GM21786 (cell line): ENCODE measurements at regions not wholly inside any gene's neighbourhood (a gene's known extent, or its start where the extent isn't known, plus 50 kb on each side); places are given as distances from the start of the nearest gene placed in this dataset.

Experiments
- ATAC-seq: cut with Tn5 transposase; IDR thresholded peaks from one replicate; pipeline ENCODE4 v1.9.1; 2021; ENCODE audit not compliant: unreplicated experiment

DNA sequence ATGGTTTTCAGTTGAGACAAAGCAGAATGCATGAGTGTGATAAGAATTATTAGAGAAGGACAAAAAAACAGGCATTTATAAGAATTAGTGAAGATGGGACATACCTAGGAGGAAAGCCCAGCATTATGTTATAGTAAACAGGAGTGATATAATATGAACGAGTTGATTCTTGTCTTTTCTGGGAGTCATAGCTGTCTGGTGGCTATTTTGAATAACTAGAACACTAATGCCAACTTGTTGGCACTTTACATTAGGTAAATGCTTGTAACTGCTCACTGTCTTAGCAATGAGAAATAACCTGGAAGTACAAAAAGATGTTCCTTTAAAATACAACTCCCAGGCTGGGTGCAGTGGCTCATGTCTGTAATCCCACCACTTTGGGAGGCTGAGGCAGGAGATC is 540.8 kb upstream of the SPHKAP start:
- no peak for ATAC-seq

DNA sequence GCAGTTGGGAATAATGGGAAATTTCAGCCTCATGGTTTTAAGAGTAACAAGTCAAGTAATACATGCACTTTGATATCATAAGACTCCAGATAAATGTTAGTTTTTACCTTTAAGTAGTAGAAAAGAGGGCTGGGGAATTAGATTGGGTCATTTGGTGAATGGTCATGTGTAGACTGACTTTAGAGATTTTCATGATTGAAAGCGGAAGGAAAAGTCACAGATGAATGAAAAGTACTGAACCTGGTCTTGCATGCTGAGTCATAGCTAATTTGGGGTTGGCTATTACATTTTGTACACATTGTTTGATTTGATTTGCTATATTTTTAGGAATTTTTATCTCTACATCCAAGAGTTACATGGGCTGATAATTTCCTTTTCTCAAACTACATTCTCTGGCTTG is 539.4 kb upstream of the SPHKAP start:
- no peak for ATAC-seq

DNA sequence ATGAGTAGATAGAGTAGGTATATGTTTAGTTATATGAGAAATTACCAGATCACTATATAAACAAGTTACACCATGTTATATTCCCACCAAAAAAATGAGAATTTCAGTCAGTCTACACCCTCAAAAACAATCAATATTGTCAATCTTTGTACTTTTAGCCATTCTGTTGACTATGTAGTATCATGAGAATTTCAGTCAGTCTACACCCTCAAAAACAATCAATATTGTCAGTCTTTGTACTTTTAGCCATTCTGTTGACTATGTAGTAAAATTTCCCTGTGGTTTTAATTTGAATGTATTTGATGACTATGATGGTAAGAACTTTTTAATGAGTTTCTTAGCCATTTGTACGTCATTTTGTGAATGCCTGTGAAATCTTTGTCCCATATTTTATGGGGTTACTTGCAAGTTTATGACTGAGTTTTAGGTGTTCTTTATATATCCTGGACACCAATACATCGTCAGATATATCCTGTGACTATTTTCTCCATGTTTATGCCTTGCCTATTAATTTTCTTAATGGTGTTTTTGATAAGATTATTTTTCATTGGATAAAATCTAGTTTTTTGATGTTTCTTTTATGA is 528.4 kb upstream of the SPHKAP start:
- no peak for ATAC-seq

DNA sequence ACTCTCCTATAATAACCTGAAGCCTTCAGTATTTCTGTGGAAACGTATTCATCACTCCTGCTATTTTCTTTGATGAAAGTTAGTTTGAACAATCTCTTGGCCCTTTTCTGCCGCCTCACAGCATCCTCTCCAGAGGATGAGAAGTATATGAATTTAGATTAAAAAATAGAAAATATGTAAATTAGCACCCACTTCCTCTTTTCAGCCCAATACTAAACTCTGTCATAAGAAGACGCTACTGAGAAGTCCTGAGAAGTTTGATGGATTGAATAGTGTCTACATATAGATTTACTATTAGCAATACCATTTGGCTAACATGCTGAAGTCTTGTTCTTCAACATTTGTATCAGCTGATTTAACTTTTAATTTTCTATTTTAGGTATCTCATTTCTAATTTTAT is 526.4 kb upstream of the SPHKAP start:
- no peak for ATAC-seq

DNA sequence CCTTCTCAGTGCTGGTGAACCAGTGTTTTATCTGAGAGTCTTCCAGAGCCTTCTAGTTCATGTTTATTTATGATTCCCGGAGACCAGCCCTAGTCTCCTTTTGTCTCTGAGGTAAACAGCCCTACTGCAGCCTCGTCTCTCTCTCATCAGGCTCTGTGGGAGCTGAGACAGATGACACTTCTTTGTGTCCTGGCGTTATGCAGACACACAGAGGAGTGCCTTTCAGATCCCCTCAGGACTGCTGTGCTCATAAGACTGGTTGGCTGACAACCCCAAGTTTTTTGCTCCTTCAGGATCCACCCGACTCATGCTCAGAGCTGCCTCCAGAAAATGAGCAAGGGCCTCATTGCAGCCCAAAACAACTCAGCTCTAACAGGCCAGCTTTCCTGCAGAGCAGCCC is 523.8 kb upstream of the SPHKAP start:
- no peak for ATAC-seq

DNA sequence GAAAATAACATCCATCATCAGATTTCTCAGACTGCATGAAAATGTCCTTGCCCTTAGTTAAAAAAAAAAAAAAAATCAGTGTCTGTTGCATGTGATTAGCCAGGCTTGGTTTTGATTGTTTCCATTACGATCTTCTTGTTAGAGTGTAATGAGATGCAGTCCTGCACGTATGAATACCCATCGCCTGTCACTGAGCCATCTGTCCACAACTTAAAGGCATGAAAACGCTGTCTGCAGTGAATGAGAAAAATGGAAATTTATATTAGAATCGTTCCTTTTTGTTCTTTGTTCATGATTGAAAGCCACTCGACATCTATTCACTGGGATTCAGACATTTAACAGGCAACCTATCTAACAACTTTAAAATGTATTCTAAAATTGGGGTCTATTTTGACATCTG is 521.7 kb upstream of the SPHKAP start:
- ATAC-seq: no peak

DNA sequence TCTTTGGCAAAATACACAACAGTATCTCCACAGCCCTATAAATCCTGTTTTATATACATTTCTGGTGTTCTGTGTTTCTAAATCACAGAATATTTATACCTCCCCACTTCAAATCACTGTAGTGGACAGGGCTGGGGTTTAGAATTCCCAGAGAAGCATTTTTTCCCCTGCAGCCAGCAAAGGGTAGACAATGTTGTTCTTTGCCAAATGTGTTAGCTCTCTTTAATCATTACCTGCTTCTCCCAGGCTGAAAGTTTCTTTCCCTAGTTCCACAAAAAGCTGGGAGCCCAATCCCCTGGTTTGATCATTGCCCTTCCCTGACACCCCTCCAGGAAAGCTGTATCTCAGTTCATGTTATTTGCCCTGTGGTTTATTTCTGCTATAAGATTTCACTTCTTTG is 520.0 kb upstream of the SPHKAP start:
- no peak for ATAC-seq

DNA sequence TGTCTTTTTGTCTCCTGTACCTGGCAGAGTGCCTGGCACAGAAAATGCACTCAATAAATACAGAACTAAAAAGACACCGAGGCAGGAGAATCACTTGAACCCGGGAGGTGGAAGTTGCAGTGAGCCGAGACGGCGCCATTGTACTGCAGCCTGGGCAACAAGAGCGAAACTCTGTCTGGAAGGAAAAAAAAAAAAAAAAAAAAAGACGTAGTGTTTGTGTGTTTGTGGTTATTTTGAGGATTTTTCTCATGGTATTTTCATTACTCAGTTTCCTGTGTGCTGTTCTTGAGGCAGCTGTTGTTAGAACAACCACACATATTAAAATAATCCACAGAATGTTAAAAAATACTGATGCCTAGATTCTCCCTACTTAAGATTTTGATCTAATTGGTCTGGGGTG is 519.2 kb upstream of the SPHKAP start:
- ATAC-seq: no peak

DNA sequence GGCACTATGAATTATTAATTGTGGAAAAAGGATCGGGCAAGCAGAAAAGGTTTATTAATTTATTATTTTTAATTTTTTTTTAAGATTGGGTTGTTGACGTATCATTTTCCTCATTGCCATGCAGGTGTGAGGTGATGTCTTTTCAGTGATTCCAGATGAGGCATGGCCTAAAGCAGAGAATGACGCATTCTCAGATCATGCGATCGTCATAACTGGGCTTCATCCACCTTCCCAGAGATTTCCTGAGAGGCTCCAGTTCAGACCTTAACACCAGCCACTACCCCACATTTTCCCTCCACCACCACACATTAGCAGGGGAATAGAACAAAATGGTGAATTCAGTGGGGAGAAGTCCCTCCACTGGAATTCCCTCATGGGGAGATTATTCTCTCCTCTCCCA is 518.4 kb upstream of the SPHKAP start:
- ATAC-seq: no peak

DNA sequence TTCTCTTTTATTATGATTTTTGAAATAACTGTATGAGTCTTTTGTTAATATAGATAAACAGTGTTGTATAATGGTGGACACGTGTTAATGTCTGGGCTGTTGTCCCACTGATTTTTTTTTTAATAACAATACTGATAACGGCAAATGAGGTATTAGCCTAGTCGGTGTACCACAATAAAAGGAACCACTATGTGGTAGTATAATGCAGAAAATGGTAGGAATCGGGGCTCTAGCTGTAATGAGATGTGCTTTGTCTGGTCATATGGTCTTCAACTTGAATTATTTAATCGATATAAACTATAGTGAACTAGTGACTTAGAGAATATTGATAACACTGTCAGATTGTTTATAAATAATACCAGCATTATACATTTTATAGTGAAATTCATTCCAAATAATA is 517.9 kb upstream of the SPHKAP start:
- ATAC-seq: no peak

DNA sequence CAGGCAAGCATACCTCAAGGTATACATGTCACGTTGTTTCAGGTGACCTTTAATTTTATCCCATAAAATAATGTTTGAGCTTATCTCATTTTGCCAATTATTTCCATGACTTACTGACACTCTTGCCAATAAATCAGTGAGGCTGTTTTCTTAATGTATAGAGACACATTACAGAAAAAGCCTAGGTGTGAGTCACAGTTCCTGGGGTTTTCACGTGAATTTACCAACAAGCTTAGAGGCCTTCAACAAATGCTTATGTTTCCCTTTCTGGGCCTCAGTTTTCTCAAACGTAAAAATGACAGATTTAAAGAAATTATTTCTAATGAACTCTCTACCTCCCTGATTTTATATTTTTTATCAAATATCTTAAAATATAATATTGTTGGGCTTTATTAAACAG is 517.5 kb upstream of the SPHKAP start:
- no peak for ATAC-seq

DNA sequence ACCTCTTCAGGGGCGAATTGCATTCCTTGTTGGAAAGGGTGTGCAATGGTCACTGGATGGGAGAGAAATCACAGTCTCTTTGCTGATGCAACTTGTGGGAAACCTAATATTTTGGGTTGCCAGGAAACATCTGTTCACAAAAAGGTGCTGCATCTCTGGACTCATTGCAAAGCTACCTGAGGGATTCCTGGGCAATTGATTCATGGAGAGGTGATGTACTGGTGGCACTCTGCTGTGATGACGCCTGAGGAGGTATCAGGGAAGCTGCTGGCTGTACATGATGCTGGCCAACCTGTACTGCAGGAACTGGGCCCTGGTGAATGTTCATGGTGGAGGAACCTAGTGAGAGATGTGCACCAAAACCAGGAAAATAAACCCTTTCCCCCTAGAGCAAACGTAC is 516.0 kb upstream of the SPHKAP start:
- no peak for ATAC-seq

DNA sequence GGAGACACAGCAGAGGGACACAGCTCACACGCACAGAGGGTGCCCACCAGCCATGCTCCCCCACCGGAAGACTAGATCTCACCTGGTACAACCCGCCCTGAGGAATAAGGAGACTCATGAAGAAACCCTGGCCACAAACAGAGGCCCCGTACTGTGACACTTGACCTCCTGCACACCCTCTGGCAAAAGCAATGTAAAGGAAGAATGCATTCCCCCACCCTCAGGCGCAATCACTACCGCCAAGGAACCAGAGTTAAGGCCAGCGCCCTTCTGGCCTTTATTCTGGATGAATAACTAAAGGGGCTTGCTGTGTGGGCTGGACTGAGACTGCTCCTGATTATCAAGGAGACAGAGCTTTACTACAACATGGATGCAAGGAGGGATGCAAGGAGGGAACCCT is 509.2 kb upstream of the SPHKAP start:
- ATAC-seq: no peak

DNA sequence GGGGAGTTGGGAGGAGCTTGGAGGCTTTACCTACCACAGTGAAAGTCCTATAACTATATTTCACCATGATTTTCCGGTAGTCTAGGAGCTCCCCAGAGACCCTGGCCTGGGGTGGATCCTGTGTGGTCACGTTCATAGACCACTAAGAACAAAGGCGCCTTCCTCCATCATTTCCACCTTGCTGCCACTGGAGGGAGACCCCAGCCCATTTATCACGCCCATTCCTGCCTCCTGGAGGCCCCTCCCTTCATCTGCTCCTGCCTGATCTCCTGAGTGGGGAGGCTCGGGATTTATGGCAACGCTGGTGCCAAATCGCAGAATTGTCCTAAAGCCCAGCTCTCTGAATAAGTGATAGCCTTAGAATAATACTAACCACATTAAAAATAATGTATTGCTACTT is 507.6 kb upstream of the SPHKAP start:
- no peak for ATAC-seq

DNA sequence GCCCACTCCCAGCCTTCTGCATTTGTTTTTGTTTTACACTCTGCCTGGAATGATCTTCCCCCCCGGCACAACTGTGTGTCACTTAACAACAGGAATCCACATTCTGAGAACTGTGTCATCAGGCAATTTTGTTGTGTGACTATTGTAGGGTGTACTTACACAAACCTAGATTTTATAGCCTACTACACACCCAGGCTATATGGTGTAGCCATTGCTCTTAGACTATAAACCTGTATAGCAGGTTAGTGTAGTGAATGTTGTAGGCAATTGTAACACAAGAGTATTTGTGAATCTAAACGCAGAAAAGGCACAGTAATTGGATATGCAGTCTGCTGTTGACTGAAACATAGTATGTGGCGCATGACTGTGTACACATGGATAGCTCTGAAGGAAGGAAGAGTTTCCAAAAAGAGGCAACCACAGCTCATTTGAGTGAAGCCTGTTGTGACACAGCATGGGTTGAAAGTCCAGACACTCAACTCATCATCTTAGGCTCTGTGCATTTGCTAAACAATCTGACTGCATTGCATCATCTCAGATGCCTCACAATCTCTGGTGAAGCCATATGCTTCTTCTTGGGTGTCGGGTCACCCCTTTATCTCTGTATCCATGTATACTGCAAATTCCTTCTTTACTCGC is 506.6 kb upstream of the SPHKAP start:
- ATAC-seq: no peak

DNA sequence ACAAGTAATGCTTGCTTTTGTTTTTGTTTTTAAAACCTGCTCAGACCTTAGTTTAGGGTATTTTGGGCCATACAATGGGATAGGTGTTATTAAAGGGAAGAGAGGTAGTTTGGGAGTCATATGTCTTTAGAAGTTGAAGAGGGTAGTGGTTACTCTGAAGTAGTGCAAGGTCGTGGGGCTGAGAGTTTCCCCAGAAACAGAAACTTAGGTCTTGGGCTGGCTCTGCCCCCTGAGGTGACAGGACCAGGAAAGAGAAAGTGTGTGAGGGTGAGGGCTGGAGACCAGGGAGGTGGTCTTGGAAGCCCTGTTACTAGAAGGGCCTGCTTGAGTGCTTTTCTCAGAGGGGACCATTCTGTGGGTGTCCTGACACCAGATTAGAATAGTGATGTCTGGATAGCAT is 500.5 kb upstream of the SPHKAP start:
- peak; percentile 38 for ATAC-seq

DNA sequence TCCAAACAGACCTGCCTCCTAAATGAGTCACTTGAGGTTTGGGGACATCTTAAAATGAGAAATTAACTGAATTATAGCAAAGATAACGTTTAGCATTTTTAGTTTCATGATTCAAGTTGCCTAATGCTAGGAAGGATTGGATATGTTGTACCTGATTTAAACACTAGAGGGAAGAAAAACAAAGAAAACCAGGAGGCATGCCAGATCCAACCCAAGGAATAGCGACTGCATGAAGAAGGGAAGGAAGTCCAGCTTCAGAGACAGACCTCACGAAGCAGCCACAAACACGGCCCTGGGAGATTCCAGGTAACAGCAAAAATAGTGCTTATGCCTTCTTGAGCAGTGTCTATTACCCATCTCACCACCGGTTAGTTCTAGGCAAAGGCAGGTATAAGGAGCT is 499.9 kb upstream of the SPHKAP start:
- ATAC-seq: peak; percentile 23

DNA sequence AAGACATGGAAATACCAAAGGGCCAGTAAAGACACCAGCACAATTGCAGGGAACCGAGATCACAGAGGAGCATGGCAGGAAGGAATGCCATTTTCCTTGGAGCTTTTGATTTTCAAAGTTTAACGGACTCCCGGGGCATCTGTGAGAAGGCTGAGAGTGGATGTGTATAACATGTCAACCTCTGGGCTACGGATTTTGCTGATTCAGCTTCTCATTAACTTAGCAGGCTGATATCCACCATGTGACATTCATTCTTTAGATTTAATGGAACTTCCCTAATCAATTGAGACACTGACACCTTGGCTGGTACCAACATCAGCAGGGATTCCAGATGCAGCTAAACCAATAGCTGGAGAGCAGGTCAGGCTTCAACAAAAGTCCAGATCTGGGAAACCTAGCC is 496.6 kb upstream of the SPHKAP start:
- ATAC-seq: no peak

DNA sequence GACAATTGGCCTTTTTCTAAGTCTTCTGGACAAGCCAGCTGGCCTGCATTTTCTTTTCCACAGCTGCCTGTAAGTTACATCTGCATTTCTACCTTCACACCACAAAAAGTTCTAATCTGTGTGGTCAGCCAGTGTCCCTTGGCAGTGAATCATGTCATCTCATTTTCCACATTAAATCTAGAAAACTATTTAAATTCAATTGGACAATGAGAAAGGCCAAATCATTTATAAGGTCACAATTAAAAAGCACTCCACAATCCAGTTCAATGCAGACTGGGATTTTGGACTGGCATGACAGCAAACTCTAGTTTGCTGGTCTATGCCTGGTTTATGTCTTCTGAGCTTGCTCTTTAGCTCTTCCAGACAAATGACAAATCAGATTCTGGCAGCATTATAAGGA is 494.2 kb upstream of the SPHKAP start:
- no peak for ATAC-seq

DNA sequence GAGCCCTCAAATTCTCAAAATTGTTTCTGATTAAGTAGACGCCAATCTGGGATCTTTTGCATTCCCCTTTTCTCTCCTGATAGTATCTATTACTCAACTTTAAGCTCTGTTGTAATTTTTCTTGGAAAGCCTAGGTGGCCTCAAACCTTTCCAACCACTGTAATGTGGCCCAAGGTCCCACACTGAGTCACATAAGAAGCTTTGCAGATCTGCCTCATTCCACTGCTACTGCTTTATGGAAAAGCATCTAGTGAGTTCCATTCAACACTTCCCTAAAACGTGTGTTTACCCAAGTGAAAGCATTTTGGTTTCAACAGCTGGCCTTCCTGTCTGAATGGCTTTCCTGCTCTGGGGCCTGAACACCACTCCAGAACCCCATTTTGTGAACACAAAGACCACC is 493.6 kb upstream of the SPHKAP start:
- no peak for ATAC-seq

DNA sequence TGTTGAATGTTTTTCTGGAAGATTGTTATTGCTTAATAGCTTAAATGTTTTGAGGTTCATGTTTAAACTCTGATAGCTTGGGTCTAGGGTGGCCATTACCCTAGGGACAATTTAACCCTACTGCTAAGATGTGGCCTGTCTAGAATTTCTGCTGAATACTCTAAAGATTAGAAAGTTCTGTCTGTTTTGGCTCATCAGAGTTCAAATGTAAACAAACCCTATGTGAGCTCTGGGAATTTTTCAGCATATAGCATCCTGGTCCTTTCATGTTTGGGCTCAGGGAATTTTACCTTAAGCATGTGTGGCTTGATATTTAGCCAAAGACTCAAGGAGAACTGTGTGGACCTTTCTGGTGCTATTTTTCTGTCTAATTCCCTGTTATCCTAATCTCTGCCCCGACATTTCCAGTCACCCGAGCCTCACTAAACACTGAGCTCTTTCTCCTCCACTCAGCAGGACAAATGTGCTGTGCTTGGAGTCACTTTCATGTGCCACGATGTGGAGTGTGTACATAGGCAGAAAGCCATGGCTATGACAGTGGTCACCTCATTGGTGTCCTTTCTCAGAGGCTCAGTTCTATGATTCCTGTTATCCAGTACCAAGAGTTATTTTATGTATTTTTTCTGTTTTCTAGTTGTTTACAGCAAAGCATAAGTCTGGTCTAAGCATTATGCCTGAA is 492.5 kb upstream of the SPHKAP start:
- no peak for ATAC-seq

DNA sequence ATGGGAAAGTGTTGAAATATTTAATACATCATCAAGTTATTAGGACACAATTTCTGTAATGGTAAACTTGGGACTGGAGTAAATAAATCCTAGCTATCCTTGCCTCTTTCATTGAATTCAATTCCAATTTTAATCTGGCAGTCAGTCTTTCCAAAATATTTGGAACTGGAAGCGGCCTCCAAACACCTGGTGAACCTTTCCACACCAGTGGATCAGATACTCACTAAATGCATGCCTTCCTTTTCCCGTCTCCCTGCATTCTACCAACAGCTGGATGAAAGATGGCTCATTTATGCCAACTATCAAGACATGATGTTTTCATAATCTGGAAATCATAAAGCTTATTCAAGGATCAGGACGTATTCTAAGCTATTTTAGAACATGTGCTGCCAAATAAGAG is 488.2 kb upstream of the SPHKAP start:
- ATAC-seq: no peak

DNA sequence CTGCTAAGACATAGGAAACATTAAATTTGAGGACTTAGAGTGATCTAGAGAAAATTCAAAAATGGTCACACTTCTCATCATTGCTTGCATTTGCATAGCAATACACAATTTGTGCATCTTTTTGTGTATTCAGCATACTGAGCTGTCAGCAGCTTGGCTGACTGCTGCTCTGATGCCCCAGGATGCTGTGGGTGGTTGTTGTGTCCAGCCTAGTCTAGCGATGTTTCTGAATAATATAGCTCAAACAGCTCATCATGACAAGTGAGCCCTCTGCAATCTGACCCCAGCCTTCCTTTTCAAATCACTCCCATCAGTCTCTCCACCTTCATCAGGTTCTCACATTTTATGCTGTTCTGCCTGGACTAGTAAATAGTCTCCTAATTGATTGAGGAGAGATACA is 483.7 kb upstream of the SPHKAP start:
- ATAC-seq: no peak
